ENCODE measurements at regions not wholly inside any gene's neighbourhood (a gene's known extent, or its start where the extent isn't known, plus 50 kb on each side); places are given as distances from the start of the nearest gene placed in this dataset.

DNA sequence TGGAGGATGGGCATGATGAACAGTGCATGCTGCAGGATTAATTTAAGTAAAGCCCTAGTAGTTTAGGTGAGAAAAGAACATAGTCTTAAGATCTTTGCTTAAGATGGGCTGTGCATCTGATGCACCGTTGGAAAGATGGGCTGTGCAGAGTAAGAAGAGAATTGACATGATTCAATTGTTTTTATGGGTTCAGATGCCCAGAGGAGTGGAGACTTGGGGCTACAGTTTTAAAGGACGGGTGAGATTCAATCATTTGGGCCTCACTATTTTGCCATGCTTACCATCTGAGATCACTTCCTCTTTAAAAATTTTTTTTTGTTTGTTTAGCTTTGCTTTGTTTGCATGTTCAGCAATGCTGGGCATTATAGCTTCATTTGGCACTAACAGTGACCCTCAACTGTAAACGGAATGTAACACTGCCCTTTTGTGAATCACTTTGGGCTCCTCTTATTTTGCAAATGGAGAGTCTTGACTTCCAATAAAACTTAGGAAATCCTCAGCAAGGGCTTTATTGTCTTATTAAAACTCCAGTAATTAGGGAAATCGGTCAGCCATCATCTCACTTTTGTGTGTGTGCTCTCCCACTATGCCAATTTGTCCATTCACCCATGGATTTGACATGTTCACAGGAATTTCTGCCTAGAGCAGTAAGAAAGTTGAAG lies 216.1 kb upstream of the TLL1 start:
- Mint-ChIP-seq H3K4me1 (ENCODE audit: low read depth) (no peaks in the 10 kb centered on the region), H3K36me3 (no peaks in the 10 kb centered on the region), H3K4me3 (no peak overlapping the region), H3K27me3 (no peaks in the 10 kb centered on the region), H3K27ac (no peak overlapping the region), H3K9me3 (peaks cover 4% of the 10 kb centered on the region)
- POLR2A ChIA-PET = no interaction called here
- CTCF ChIA-PET = no interaction called here
- DNase-seq = no peak
- intact Hi-C loops (cut with micrococcal nuclease) = no loop called here

DNA sequence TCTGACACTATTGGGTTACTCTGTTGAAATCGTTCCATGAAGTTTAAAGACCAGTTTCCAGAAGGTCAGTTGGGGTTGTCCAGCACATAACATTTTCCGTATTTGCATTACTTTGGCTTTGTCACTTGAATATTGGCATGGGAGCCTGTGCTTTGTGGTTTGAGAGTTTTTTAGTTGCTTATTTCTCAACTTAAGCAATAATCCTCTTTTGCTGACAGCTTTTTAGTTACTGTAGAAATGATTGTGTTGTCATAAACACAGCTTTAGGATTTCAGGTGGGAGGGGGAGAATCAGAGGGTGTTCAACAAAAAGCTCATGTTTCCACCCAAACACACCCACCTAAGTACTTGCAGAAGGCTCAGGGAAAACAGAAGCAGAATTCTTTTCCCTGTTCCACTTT lies 210.7 kb upstream of the TLL1 start:
- ChIA-PET CTCF (no interaction called here), POLR2A (no interaction called here)
- Mint-ChIP-seq H3K4me1 (ENCODE audit: low read depth) (no peaks in the 10 kb centered on the region), H3K4me3 (no peak overlapping the region), H3K36me3 (no peaks in the 10 kb centered on the region), H3K27me3 (no peaks in the 10 kb centered on the region), H3K9me3 (no peaks in the 10 kb centered on the region), H3K27ac (no peak overlapping the region)
- DNase-seq = no peak
- intact Hi-C loops (cut with micrococcal nuclease) = no loop called here

DNA sequence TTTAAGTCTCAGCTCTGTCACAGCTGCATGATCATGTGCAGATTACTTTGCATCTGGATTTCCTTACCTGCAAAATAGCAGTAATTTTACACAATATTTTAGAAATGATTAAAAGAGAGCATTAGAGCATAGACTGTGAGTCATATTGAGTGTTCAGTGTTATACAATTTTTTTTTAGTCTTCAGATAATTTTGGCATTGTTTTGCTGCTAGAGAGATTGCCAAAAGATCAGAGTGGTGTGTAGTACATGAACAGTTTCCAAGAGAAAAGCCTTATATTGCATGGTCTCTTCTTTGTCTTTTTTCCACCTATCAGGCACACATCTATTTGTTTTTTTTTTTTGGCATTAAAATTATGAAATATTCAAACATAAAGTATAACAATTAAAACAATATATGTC lies 209.6 kb upstream of the TLL1 start:
- Mint-ChIP-seq H3K4me3 (no peak overlapping the region), H3K36me3 (no peaks in the 10 kb centered on the region), H3K27me3 (no peaks in the 10 kb centered on the region), H3K9me3 (no peaks in the 10 kb centered on the region), H3K27ac (no peak overlapping the region), H3K4me1 (ENCODE audit: low read depth) (no peaks in the 10 kb centered on the region)
- ChIA-PET POLR2A (no interaction called here), CTCF (no interaction called here)
- intact Hi-C loops (cut with micrococcal nuclease) = no loop called here
- no peak for DNase-seq

DNA sequence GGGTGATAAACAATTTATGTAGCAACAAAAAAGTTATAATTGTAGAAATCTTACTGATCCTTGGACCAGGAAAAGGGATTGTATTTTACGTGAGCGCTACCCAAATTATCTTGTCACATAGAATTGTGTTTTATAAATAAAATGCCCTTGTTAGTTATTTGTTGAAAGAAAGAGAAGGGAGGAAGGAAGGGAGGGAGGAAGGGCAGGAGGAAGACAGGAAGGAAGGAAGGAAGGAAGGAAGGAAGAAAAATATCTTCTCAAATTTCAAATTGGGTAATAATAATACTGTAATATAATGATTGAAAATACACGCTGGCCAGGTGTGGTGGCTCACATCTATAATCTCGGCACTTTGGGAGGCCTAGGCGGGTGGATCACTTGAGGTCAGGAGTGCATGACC lies 206.2 kb upstream of the TLL1 start:
- ChIA-PET POLR2A (no interaction called here), CTCF (no interaction called here)
- Mint-ChIP-seq H3K36me3 (no peaks in the 10 kb centered on the region), H3K9me3 (no peaks in the 10 kb centered on the region), H3K27me3 (no peaks in the 10 kb centered on the region), H3K4me3 (no peak overlapping the region), H3K4me1 (ENCODE audit: low read depth) (no peaks in the 10 kb centered on the region), H3K27ac (no peak overlapping the region)
- intact Hi-C loops (cut with micrococcal nuclease) = no loop called here
- DNase-seq = no peak

DNA sequence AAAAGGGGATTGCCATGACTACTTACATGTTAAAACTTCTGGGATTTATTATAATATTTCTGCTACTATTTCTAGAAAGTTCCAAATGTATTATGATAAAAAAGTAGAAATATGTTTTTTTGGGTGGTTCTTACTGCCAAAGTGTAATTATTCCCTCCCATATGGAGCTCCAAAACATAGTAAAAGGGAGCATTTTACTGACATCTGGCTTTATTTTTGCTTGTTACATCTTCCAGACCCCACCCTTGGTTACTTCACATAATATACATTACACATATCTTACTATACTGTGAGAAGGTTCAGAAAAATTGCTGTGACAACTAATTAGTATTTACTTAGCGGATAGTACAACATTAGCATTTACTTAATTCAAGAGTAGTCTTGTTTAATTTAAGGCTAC lies 205.1 kb upstream of the TLL1 start:
- no peak for DNase-seq
- ChIA-PET POLR2A (no interaction called here), CTCF (no interaction called here)
- Mint-ChIP-seq H3K27me3 (no peaks in the 10 kb centered on the region), H3K4me3 (no peak overlapping the region), H3K4me1 (ENCODE audit: low read depth) (no peaks in the 10 kb centered on the region), H3K9me3 (no peaks in the 10 kb centered on the region), H3K27ac (no peak overlapping the region), H3K36me3 (no peaks in the 10 kb centered on the region)
- intact Hi-C loops (cut with micrococcal nuclease) = loop anchor here (2.0 kb wide), 1 partner anchor 61 kb away; no protein-coding TSS in a partner anchor

DNA sequence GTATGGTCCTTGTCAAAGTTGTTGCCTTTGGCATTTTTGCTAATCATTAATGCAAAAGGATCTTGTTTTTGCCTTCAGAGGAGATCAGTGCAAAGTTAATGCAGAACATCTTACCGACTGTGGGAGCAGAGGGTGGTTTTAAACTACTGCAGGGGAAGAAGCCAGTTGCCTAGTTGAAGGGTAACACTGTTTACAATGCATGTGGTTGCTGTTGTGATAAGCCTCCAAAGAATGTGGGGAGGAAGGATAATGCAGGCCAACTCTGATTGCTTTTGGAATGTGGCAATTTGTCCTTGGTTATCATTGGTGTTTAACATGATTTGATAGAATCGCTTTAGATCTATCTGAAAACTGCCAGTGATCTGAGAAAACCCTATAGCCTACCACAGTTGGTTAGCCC lies 204.3 kb upstream of the TLL1 start:
- no peaks in the 10 kb centered on the region for H3K9me3 Mint-ChIP-seq
- no peaks in the 10 kb centered on the region for H3K4me1 Mint-ChIP-seq (ENCODE audit: low read depth)
- no peak overlapping the region for H3K4me3 Mint-ChIP-seq
- H3K36me3 Mint-ChIP-seq = no peaks in the 10 kb centered on the region
- ChIA-PET CTCF (no interaction called here), POLR2A (no interaction called here)
- H3K27ac Mint-ChIP-seq = no peak overlapping the region
- no peak for DNase-seq
- H3K27me3 Mint-ChIP-seq = no peaks in the 10 kb centered on the region
- intact Hi-C loops (cut with micrococcal nuclease) = loop anchor here (2.0 kb wide), 1 partner anchor 62 kb away; no protein-coding TSS in a partner anchor

DNA sequence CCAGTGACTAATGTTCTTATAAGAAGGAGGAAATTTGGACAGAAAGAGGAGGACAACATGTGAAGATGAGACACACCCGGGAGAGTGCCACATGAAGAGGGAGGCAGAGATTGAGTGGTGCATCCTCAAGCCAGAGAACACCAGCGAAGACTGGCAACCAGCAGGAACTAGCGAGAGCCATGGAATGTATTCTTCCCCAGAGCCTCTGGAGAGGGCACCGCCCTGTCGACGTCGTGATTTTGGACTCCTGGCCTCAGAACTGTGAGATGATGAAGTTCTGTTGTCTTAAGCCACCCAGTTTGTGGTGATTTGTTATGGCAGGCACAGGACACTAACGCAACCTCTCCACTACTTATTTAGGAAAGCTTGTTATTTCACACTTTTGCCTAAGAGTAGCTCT lies 196.0 kb upstream of the TLL1 start:
- Mint-ChIP-seq H3K9me3 (no peaks in the 10 kb centered on the region), H3K27me3 (no peaks in the 10 kb centered on the region), H3K36me3 (no peaks in the 10 kb centered on the region), H3K4me1 (ENCODE audit: low read depth) (no peaks in the 10 kb centered on the region), H3K4me3 (no peak overlapping the region), H3K27ac (no peak overlapping the region)
- intact Hi-C loops (cut with micrococcal nuclease) = no loop called here
- DNase-seq = no peak
- ChIA-PET POLR2A (no interaction called here), CTCF (no interaction called here)

DNA sequence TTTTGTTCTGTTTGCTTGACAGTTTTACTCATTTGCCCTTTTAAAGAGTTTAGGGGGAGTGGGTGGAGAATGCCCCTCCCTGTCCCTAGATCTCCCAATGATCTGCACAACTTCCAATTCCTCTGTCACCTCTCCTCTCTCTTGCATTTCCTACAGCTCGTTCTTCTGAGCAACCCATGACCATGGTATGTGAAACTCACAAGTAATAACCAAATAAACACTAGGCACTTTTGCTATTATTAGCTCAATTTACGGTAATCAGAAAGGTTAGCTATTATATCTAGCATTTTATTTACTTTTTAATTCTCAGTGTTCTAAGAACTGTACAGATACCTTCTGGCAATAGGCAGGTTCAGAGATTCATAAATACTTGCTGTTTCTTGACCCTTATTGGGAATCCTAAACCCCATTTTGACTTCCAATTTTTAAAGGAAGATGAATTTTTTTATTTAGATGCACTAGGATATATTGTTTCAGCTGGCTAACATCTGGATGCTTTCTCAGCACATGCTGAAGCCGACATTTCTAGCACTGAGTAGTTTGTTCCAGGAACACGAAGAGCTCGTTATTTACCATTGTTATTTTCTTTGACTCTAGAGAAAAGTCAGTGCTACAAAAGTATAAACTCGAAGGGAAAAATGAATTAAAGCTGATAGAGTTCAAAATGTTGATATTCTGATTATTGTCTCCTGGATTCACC lies 194.7 kb upstream of the TLL1 start:
- ChIA-PET CTCF (no interaction called here), POLR2A (no interaction called here)
- Mint-ChIP-seq H3K27ac (no peak overlapping the region), H3K36me3 (no peaks in the 10 kb centered on the region), H3K4me3 (no peak overlapping the region), H3K4me1 (ENCODE audit: low read depth) (no peaks in the 10 kb centered on the region), H3K9me3 (no peaks in the 10 kb centered on the region), H3K27me3 (no peaks in the 10 kb centered on the region)
- DNase-seq = no peak
- intact Hi-C loops (cut with micrococcal nuclease) = no loop called here

DNA sequence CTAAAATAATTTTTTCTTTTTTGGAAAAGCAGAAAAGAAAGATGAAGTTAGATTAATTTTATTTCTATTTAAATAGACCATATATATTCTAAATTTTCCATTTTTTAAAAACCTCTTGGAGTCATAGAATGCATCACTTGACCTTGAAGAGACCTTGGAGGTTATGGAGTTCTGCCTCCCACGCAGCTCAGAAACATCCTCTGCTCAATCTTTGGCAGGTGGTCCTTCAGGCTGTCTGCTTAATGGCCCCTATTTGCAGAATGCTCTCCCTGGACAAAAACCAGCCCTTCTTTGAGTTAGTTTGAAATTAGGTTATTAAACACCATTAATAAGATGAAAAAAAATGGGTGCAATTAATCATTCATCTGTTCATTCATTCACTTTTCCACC lies 194.1 kb upstream of the TLL1 start:
- Mint-ChIP-seq H3K4me3 (no peak overlapping the region), H3K4me1 (ENCODE audit: low read depth) (no peaks in the 10 kb centered on the region), H3K36me3 (no peaks in the 10 kb centered on the region), H3K27ac (no peak overlapping the region), H3K9me3 (no peaks in the 10 kb centered on the region), H3K27me3 (no peaks in the 10 kb centered on the region)
- DNase-seq = no peak
- intact Hi-C loops (cut with micrococcal nuclease) = no loop called here
- POLR2A ChIA-PET = no interaction called here
- CTCF ChIA-PET = no interaction called here

DNA sequence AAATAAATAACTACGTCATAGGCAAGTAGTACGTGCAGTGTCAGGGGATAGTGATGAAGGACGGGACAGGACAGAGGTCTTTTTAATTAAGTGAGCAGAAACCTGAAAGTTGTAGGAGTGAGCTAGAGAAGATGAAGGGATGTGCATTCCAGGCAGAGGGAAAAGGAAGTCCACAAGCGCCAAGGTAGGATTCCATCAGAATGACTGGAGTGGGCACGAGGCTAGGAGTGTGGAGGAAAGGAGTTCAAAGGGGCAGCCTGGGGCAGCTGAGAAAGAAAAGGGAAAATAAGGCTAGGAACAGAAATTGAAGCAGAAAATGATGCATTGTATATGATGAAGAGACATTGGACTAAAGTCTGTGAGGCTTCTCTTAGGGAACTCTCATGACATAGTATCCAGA lies 192.2 kb upstream of the TLL1 start:
- H3K27me3 Mint-ChIP-seq = no peaks in the 10 kb centered on the region
- DNase-seq = no peak
- no peak overlapping the region for H3K27ac Mint-ChIP-seq
- H3K4me3 Mint-ChIP-seq = no peak overlapping the region
- POLR2A ChIA-PET = no interaction called here
- intact Hi-C loops (cut with micrococcal nuclease) = no loop called here
- no peaks in the 10 kb centered on the region for H3K4me1 Mint-ChIP-seq (ENCODE audit: low read depth)
- no peaks in the 10 kb centered on the region for H3K36me3 Mint-ChIP-seq
- H3K9me3 Mint-ChIP-seq = no peaks in the 10 kb centered on the region
- CTCF ChIA-PET = no interaction called here

DNA sequence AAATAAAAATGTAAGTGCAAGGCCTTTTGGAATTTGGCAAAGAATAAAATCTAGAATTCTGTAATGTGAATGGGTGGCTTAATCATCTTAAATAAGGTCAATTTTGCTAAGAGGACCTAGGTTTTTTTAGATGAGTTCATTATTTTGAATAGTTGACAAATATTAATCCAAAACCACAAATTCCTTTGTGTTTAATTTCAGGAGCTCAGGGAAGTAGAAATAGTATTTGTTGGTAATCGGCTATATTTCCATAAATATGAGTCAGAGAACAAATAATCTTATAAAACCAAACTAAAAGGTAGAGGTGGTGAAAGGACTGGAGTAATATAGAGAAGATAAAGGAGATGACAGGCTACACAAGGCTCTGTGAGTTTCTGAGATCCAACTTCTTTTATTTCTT lies 190.4 kb upstream of the TLL1 start:
- no peak overlapping the region for H3K27ac Mint-ChIP-seq
- no peaks in the 10 kb centered on the region for H3K4me1 Mint-ChIP-seq (ENCODE audit: low read depth)
- DNase-seq = no peak
- ChIA-PET CTCF (no interaction called here), POLR2A (no interaction called here)
- no peaks in the 10 kb centered on the region for H3K27me3 Mint-ChIP-seq
- intact Hi-C loops (cut with micrococcal nuclease) = no loop called here
- no peaks in the 10 kb centered on the region for H3K36me3 Mint-ChIP-seq
- H3K9me3 Mint-ChIP-seq = no peaks in the 10 kb centered on the region
- H3K4me3 Mint-ChIP-seq = no peak overlapping the region

DNA sequence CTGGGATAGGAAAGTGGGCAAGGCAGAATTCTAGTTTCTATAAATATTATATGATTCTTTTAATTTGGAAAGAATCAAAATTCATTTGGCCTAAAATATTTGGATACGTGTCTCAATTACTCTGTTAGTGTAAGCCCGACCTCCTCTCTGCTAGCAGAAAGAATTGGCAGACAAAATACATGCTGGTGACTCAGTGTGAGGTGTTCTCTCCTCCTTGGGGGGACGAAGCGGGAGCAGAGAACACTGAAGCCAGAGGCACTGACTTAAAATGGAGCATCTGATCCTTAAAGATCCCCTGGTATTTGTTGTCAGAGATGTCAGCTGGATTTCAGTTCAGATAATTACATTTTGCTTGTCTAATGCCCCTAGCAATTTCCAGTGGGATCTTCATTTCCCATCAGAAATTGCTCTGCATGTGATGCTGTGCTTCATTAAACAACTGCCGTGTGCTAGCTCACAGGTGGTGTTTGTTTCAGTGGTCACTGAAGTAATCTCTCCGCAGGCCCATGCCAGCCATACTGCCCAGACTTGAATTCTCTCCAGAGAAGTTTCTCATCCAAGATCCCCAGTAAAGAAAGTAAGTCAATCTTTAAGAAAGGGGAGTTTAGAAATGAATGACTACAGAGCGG lies 188.7 kb upstream of the TLL1 start:
- CTCF ChIA-PET = no interaction called here
- no peak overlapping the region for H3K4me3 Mint-ChIP-seq
- no peaks in the 10 kb centered on the region for H3K27me3 Mint-ChIP-seq
- intact Hi-C loops (cut with micrococcal nuclease) = no loop called here
- no peak overlapping the region for H3K27ac Mint-ChIP-seq
- no peaks in the 10 kb centered on the region for H3K36me3 Mint-ChIP-seq
- no peaks in the 10 kb centered on the region for H3K4me1 Mint-ChIP-seq (ENCODE audit: low read depth)
- no peak for DNase-seq
- POLR2A ChIA-PET = no interaction called here
- no peaks in the 10 kb centered on the region for H3K9me3 Mint-ChIP-seq

DNA sequence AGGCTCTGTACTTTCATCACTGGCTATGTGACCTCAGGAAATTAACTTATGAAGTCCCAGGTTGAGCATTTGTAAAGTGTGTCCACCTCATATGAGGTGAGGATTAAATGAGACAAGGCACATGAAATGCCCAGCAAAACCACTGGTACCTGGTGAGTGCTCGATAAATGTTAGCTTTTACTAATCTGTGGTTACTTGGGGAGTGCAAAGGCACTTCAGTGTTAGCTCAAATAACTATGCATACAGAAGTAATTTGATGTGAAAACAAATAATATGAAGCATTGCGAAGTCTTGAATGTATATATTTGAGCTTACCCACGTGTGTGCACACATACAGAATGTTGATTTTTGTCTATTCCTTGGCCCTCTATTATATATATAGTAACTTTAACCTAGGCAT lies 186.3 kb upstream of the TLL1 start:
- Mint-ChIP-seq H3K36me3 (no peaks in the 10 kb centered on the region), H3K27me3 (no peaks in the 10 kb centered on the region), H3K9me3 (no peaks in the 10 kb centered on the region), H3K27ac (no peak overlapping the region), H3K4me3 (no peak overlapping the region), H3K4me1 (ENCODE audit: low read depth) (no peaks in the 10 kb centered on the region)
- ChIA-PET CTCF (no interaction called here), POLR2A (no interaction called here)
- no peak for DNase-seq
- intact Hi-C loops (cut with micrococcal nuclease) = no loop called here

Data from activated CD4-positive, alpha-beta memory T cell treated with anti-CD3 and anti-CD28 coated beads for 36 hours (primary cell).